ENCODE measurements at regions not wholly inside any gene's neighbourhood (a gene's known extent, or its start where the extent isn't known, plus 50 kb on each side); places are given as distances from the start of the nearest gene placed in this dataset.

DNA sequence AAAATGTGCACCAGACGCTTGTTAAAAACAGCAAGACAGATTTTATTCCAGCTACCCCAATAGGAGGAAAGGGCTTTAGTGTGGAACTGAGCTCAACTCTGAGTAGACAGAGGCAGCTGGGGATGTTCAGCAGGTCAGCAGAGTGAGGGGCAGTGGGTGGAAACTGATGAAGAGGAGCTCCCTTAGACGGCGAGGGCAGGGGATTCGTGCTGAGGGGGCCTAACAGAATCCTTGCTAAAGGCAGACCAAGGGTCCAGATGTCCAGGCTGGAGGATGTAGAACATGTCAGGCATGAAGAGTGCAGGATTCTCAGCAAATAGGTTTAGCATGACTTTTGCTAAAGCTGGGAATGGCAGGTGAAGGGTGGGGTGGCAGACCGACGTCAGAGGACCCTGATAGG lies 71.9 kb upstream of the OLFM1 start:
- TF ChIP-seq, protein P1, sequence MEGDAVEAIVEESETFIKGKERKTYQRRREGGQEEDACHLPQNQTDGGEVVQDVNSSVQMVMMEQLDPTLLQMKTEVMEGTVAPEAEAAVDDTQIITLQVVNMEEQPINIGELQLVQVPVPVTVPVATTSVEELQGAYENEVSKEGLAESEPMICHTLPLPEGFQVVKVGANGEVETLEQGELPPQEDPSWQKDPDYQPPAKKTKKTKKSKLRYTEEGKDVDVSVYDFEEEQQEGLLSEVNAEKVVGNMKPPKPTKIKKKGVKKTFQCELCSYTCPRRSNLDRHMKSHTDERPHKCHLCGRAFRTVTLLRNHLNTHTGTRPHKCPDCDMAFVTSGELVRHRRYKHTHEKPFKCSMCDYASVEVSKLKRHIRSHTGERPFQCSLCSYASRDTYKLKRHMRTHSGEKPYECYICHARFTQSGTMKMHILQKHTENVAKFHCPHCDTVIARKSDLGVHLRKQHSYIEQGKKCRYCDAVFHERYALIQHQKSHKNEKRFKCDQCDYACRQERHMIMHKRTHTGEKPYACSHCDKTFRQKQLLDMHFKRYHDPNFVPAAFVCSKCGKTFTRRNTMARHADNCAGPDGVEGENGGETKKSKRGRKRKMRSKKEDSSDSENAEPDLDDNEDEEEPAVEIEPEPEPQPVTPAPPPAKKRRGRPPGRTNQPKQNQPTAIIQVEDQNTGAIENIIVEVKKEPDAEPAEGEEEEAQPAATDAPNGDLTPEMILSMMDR (conservative IDR thresholded peaks at IDR 0.05): no peak
- no peak for TF ChIP-seq EZH2 (IDR thresholded peaks at IDR 0.05; ENCODE audit: low read depth)

All from PC-9 (cell line).